Stimulated activated naive CD8-positive, alpha-beta T cell treated with anti-CD3 and anti-CD28 coated beads, Interleukin-15, Interleukin-2, amounts not matched to agents 100 U/mL and 50 U/mL, for 24 hours (primary cell): ENCODE measurements at regions not wholly inside any gene's neighbourhood (a gene's known extent, or its start where the extent isn't known, plus 50 kb on each side); places are given as distances from the start of the nearest gene placed in this dataset.
"Not testable (repeated sequence)": the region's sequence is repeated elsewhere in the genome, so short reads cannot be mapped to it uniquely, and the experiment has no call there.

Experiments
- ATAC-seq: fragments of 150-1000 bp; cut with Tn5 transposase; one replicate; pipeline ENCODE4 v1.10.0; 2021
- DNase-seq: peaks from one replicate; pipeline ENCODE4 v3.0.0; 2021

DNA sequence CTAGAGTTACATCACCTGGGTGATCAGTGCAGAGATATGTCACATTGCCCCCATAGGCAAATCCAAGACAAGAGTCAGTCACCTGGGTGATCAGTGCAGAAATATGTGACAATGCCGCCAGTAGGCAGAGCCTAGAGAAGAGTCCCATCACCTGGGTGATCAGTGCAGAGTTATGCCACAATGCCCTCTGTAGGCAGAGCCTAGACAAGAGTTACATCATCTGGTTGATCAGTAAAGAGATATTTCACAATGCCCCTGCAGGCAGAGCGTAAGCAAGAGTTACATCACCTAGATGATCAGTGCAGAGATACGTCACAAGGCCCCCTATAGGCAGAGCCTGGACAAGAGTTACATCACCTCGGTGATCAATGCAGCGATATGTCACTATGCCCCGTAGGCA is 63.3 kb upstream of the FRG2B start:
- peak; percentile 16 for ATAC-seq
- DNase-seq, result not testable (repeated sequence)

DNA sequence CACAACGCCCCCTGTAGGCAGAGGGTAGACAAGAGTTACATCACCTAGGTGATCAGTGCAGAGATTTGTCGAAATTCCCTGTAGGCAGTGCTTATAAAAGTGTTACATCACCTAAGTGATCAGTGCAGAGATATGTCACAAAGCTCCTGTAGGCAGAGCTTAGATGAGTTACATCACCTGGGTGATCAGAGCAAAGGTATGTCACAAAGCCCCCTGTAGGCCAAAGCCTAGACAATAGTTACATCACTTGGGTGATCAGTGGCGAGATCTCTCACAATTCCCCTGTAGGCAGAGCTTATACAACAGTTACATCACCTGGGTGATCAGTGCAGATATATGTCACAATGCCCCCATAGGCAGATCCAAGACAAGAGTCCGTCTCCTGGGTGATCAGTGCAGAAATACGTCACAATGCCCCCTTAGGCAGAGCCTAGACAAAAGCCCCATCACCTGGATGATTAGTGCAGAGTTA is 61.9 kb upstream of the FRG2B start:
- peak; percentile 34 for ATAC-seq
- not testable (repeated sequence) for DNase-seq

DNA sequence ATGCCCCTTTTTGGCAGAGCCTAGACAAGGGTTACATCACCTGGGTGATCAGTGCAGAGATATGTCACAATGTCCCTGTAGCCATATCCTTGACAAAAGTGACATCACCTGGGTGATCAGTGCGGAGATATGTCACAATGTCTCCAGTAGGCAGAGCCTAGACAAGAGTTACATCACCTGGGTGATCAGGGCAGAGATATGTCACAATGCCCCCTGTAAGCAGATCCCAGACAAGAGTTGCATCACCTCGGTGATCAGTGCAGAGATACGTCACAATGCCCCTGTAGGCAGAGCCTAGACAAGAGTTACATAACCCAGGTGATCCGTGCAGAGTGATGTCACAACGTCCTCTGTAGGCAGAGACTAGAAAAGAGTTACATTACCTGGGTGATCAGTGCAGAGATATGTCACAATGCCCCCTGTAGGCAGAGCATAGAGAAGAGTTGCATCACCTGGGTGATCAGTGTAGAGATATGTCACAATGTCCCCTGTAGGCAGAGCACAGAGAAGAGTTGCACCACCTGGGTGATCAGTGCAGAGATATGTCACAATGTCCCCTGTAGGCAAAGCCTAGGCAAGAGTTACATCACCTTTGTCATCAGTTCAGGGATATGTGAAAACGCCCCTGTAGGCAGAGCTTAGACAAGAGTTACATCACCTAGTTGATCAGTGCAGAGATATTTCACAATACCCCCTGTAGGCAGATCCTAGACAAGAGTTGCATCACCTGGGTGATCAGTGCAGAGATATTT is 61.3 kb upstream of the FRG2B start:
- DNase-seq, result not testable (repeated sequence)
- peak; percentile 26 for ATAC-seq

- not testable (repeated sequence) for DNase-seq, ATAC-seq
Observed at GRCh38 chr10:133686992-133687391, 60.4 kb upstream of the FRG2B start.
